Activated naive CD8-positive, alpha-beta T cell treated with anti-CD3 and anti-CD28 coated beads, Interleukin-2, amount 10 ng/mL, durations not matched to agents 7 days and 5 days (primary cell): ENCODE measurements at regions not wholly inside any gene's neighbourhood (a gene's known extent, or its start where the extent isn't known, plus 50 kb on each side); places are given as distances from the start of the nearest gene placed in this dataset.

Source experiments
- ATAC-seq: fragments of 150-1000 bp; cut with Tn5 transposase; one replicate; pipeline ENCODE4 v1.10.0; 2021; ENCODE audit warnings: low read depth, moderate library complexity
- POLR2A ChIA-PET: fragments of 350-600 bp; sonication (Branson Sonifier 250); formaldehyde crosslinking; loops from one replicate; lab custom pipeline; 2021; ENCODE audit warnings: antibody characterized with exemption; lab: Charles Lee
- DNase-seq: peaks from one replicate; pipeline ENCODE4 v3.0.0; 2021
- H3K27ac Mint-ChIP-seq: one replicate; pipeline ENCODE4 v1.8.0; 2022; ENCODE audit warnings: mild to moderate bottlenecking, mixed read lengths
- H3K27me3 Mint-ChIP-seq: one replicate; pipeline ENCODE4 v1.8.0; 2022; ENCODE audit warnings: mild to moderate bottlenecking, moderate library complexity, mixed read lengths
- H3K36me3 Mint-ChIP-seq: one replicate; pipeline ENCODE4 v1.8.0; 2021; ENCODE audit warnings: mild to moderate bottlenecking, mixed read lengths
- H3K4me1 Mint-ChIP-seq: one replicate; pipeline ENCODE4 v1.8.0; 2021; ENCODE audit warnings: mixed read lengths
- H3K4me3 Mint-ChIP-seq: one replicate; pipeline ENCODE4 v1.8.0; 2022; ENCODE audit warnings: mild to moderate bottlenecking, moderate library complexity, mixed read lengths
- H3K9me3 Mint-ChIP-seq: one replicate; pipeline ENCODE4 v1.8.0; 2021; ENCODE audit warnings: mixed read lengths

- H3K36me3 Mint-ChIP-seq, result no peaks in the 10 kb centered on the region
- ATAC-seq, result no peak
- no peak overlapping the region for H3K4me3 Mint-ChIP-seq
- no peak for DNase-seq
- no peak overlapping the region for H3K27ac Mint-ChIP-seq
- no peaks in the 10 kb centered on the region for H3K4me1 Mint-ChIP-seq
- H3K27me3 Mint-ChIP-seq, result peaks cover 6% of the 10 kb centered on the region
- H3K9me3 Mint-ChIP-seq, result peaks cover 7% of the 10 kb centered on the region
- POLR2A ChIA-PET, result no interaction called here
Measured at GRCh38 chr6:4313044-4313686, 177.8 kb upstream of the ECI2 start.

- DNase-seq (no peak), ATAC-seq (no peak)
- no peak overlapping the region for H3K27ac Mint-ChIP-seq
- H3K9me3 Mint-ChIP-seq, result peaks cover 7% of the 10 kb centered on the region
- H3K4me3 Mint-ChIP-seq, result no peak overlapping the region
- H3K27me3 Mint-ChIP-seq, result peaks cover 5% of the 10 kb centered on the region
- POLR2A ChIA-PET, result no interaction called here
- H3K36me3 Mint-ChIP-seq, result no peaks in the 10 kb centered on the region
- no peaks in the 10 kb centered on the region for H3K4me1 Mint-ChIP-seq
Measured at GRCh38 chr6:4311976-4312860, 176.8 kb upstream of the ECI2 start.

DNA sequence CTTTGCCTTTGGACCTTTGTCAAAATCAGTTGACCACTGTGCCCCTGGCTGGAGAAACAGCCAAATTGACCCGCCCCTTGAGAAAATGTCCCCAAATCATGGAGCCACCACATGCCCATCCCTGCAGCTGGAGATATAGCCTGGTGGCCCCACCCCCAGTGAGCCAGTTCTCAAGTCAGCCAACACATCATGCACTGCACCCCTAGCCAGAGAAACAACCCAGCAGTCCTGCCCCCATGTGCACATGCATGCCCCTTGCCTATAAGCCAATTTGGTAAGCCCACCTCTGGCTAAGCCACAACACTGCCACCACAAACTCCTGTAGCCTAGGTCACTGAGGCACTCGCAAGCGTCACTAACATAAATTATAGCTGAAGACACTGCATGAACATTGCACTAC lies 174.2 kb upstream of the ECI2 start:
- peaks cover 7% of the 10 kb centered on the region for H3K9me3 Mint-ChIP-seq
- no peaks in the 10 kb centered on the region for H3K36me3 Mint-ChIP-seq

DNA sequence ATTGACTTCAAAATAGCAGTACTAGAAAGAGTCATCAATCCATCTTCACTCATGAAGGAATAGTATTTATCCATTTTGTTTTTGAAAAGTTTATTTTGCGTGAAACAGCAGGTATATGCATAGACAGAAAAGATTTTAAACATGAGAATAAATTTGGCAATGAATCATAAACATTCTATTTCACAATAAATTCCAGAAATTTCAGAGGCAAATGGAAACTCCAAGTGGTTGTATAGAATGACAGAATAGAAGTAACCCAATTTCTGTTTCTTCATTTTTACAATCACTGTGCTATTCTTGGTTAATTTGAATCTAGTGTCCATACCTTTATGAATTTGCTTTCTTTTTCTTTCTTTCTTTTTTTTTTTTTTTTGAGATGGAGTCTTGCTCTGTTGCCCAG lies 173.0 kb upstream of the ECI2 start:
- POLR2A ChIA-PET, result no interaction called here
- no peaks in the 10 kb centered on the region for H3K4me1 Mint-ChIP-seq

More for the DNA sequence above, 174.2 kb upstream of the ECI2 start:
- no peak overlapping the region for H3K4me3 Mint-ChIP-seq
- peaks cover 11% of the 10 kb centered on the region for H3K27me3 Mint-ChIP-seq
- H3K27ac Mint-ChIP-seq, result no peak overlapping the region
- ATAC-seq (no peak), DNase-seq (no peak)
- H3K4me1 Mint-ChIP-seq, result no peaks in the 10 kb centered on the region
- POLR2A ChIA-PET, result no interaction called here

DNA sequence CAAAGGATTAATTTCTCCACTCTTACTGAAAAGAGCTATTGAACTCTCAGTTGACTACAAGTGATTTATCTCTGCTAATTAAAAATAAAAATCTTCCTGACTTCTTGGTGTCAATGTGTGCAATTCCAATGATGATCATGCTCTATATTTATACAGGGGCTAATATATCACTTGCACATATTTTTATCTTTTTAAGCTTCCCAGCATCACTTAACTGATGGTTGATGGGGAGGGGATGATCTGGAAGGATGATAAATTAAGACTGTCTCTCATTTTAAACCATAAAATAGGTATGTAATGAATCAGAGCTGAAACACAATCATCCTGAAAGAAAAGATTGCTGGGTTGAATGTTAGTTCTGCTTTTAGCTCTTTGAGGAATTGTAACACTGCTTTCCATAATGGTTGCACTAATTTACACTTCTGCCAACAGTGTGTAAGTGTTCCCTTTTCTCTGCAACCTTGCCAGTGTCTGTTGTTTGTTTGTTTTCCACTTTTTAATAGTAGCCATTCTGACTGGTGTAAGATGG lies 169.6 kb upstream of the ECI2 start:
- no peak overlapping the region for H3K27ac Mint-ChIP-seq
- no peaks in the 10 kb centered on the region for H3K36me3 Mint-ChIP-seq
- H3K27me3 Mint-ChIP-seq, result peaks cover 16% of the 10 kb centered on the region
- POLR2A ChIA-PET, result no interaction called here
- DNase-seq (no peak), ATAC-seq (no peak)
- H3K9me3 Mint-ChIP-seq, result no peaks in the 10 kb centered on the region
- H3K4me3 Mint-ChIP-seq, result no peak overlapping the region
- no peaks in the 10 kb centered on the region for H3K4me1 Mint-ChIP-seq

More for the DNA sequence above, 173.0 kb upstream of the ECI2 start:
- Mint-ChIP-seq H3K4me3 (no peak overlapping the region), H3K27ac (no peak overlapping the region), H3K36me3 (no peaks in the 10 kb centered on the region), H3K9me3 (peaks cover 6% of the 10 kb centered on the region), H3K27me3 (peaks cover 15% of the 10 kb centered on the region)
- ATAC-seq (no peak), DNase-seq (no peak)

DNA sequence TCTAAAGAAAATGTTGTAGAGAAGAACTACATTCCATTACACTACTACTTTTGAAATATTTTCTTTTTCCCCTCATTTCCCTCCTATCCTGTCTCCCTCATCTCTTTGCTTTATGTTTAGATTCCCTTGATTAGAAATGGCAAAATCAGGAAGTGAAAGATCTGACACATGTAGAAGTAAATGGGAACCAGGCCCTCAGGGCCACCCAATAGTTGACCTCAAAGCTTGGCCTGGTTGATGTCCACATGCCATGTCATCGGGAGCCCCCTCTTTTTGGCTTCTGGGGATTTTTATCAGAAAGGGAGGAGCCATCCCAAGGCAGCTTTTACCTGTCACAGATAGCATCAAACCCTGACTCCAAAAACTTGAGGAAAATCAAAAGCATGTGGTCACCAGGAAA lies 168.3 kb upstream of the ECI2 start:
- H3K9me3 Mint-ChIP-seq, result no peaks in the 10 kb centered on the region
- no peaks in the 10 kb centered on the region for H3K4me1 Mint-ChIP-seq
- H3K36me3 Mint-ChIP-seq, result no peaks in the 10 kb centered on the region
- POLR2A ChIA-PET, result no interaction called here
- no peak overlapping the region for H3K27ac Mint-ChIP-seq
- peaks cover 16% of the 10 kb centered on the region for H3K27me3 Mint-ChIP-seq
- ATAC-seq (no peak), DNase-seq (no peak)
- no peak overlapping the region for H3K4me3 Mint-ChIP-seq

DNA sequence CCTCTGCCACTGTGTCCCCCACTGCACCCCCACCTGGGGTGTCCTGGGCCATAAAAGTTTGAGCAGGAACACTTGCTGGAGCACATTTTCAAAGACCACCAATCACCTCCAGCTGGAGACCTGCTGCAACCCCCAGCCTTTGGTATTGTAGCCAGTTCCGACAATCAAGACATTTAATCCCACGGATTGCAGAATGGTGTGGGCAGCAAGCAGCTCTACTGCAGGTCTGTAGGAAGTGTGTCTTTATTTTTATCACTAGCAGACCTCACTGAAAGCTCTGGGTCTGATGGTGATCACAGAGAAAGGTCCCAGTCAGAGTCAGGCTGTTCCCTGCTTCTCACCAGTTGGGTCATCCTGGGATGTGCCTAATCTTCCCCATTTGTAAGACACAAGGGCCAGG lies 167.1 kb upstream of the ECI2 start:
- POLR2A ChIA-PET, result no interaction called here

DNA sequence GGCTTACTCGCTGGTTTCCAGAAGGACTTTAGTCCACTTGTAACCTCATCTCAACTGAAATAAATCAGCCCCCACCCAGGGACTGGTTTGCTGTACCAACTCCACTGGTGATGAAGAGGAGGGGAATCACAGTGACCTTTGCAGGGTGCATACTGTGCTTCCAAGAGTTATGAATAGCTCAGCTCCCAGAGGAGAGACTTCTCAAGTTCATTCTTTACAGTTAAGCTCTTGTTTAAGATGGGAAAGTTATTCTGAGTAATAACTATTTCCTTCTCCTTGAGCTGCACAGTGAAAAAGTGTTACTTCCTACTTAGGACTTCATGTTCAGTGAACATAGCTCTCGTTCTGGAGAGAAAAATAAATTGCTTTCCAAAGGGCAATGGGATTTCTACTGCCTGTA lies 166.5 kb upstream of the ECI2 start:
- POLR2A ChIA-PET, result no interaction called here
- Mint-ChIP-seq H3K9me3 (no peaks in the 10 kb centered on the region), H3K27ac (no peak overlapping the region), H3K4me1 (no peaks in the 10 kb centered on the region), H3K36me3 (no peaks in the 10 kb centered on the region), H3K4me3 (no peak overlapping the region), H3K27me3 (peaks cover 8% of the 10 kb centered on the region)
- DNase-seq, result no peak
- ATAC-seq, result no peak

More for the DNA sequence above, 167.1 kb upstream of the ECI2 start:
- H3K27ac Mint-ChIP-seq, result no peak overlapping the region
- no peaks in the 10 kb centered on the region for H3K36me3 Mint-ChIP-seq
- no peak for ATAC-seq
- H3K4me1 Mint-ChIP-seq, result no peaks in the 10 kb centered on the region
- H3K4me3 Mint-ChIP-seq, result no peak overlapping the region
- DNase-seq, result no peak
- H3K27me3 Mint-ChIP-seq, result peaks cover 14% of the 10 kb centered on the region
- no peaks in the 10 kb centered on the region for H3K9me3 Mint-ChIP-seq

- POLR2A ChIA-PET, result no interaction called here
- Mint-ChIP-seq H3K27me3 (peaks cover 5% of the 10 kb centered on the region), H3K36me3 (no peaks in the 10 kb centered on the region), H3K9me3 (no peaks in the 10 kb centered on the region), H3K4me3 (no peak overlapping the region), H3K27ac (no peak overlapping the region), H3K4me1 (no peaks in the 10 kb centered on the region)
- ATAC-seq (no peak), DNase-seq (no peak)
Measured at GRCh38 chr6:4300917-4301316, 165.5 kb upstream of the ECI2 start.

- no peak overlapping the region for H3K4me3 Mint-ChIP-seq
- H3K36me3 Mint-ChIP-seq, result no peaks in the 10 kb centered on the region
- H3K9me3 Mint-ChIP-seq, result no peaks in the 10 kb centered on the region
- no peak overlapping the region for H3K27ac Mint-ChIP-seq
- H3K27me3 Mint-ChIP-seq, result peaks cover 5% of the 10 kb centered on the region
- no peak for DNase-seq
- no peaks in the 10 kb centered on the region for H3K4me1 Mint-ChIP-seq
- ATAC-seq, result no peak
- POLR2A ChIA-PET, result no interaction called here
Measured at GRCh38 chr6:4299476-4299875, 164.1 kb upstream of the ECI2 start.

- H3K36me3 Mint-ChIP-seq, result no peaks in the 10 kb centered on the region
- no peak overlapping the region for H3K27ac Mint-ChIP-seq
- H3K27me3 Mint-ChIP-seq, result no peaks in the 10 kb centered on the region
- H3K4me1 Mint-ChIP-seq, result no peaks in the 10 kb centered on the region
- no peak overlapping the region for H3K4me3 Mint-ChIP-seq
- DNase-seq (no peak), ATAC-seq (no peak)
- POLR2A ChIA-PET, result no interaction called here
- no peaks in the 10 kb centered on the region for H3K9me3 Mint-ChIP-seq
Measured at GRCh38 chr6:4297348-4297747, 162.0 kb upstream of the ECI2 start.

GRCh38 chr6:4296552-4296951 lies 161.2 kb upstream of the ECI2 start:
- Mint-ChIP-seq H3K27me3 (no peaks in the 10 kb centered on the region), H3K4me3 (no peak overlapping the region), H3K36me3 (no peaks in the 10 kb centered on the region), H3K9me3 (no peaks in the 10 kb centered on the region), H3K27ac (no peak overlapping the region), H3K4me1 (no peaks in the 10 kb centered on the region)
- POLR2A ChIA-PET, result no interaction called here
- ATAC-seq (no peak), DNase-seq (no peak)

DNA sequence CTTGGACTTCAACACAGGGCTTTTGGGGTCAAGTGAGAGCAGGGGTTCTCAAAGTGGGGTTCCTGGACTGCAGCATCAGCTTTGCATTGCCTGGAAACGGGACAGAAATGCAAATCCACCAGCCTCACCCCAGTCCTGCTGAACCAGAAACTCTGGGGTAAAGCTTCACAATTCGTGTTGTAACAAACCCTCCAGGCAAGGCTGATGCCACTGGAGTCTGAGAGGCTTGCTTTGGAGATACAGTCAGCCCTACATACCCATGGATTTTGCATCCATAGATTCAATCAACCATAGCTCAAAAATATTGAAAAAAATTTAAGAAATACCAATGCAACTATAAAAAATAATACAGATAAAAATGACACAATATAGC lies 160.4 kb upstream of the ECI2 start:
- no peak overlapping the region for H3K4me3 Mint-ChIP-seq
- H3K9me3 Mint-ChIP-seq, result no peaks in the 10 kb centered on the region
- H3K27ac Mint-ChIP-seq, result no peak overlapping the region
- POLR2A ChIA-PET, result no interaction called here
- no peaks in the 10 kb centered on the region for H3K36me3 Mint-ChIP-seq
- ATAC-seq (no peak), DNase-seq (no peak)
- H3K4me1 Mint-ChIP-seq, result no peaks in the 10 kb centered on the region
- H3K27me3 Mint-ChIP-seq, result no peaks in the 10 kb centered on the region
